H1 (cell line): ENCODE measurements at regions not wholly inside any gene's neighbourhood (a gene's known extent, or its start where the extent isn't known, plus 50 kb on each side); places are given as distances from the start of the nearest gene placed in this dataset.

ENCODE experiments used
- CTCF ChIA-PET: fragments of 300-600 bp; sonication (Branson Sonifier 250); formaldehyde crosslinking; loops from one replicate; lab custom pipeline; 2021; ENCODE audit not compliant: partially characterized antibody; lab: Charles Lee
- POLR2A ChIA-PET: fragments of 300-600 bp; sonication (Branson Sonifier 250); formaldehyde crosslinking; loops from one replicate; lab custom pipeline; 2021; ENCODE audit warnings: inconsistent platforms; ENCODE audit not compliant: partially characterized antibody; lab: Charles Lee
- DNase-seq, 2 experiments: peaks; one replicate each; pipeline versions ENCODE4 v3.0.0 to v3.0.0-alpha.2; 2010 to 2022; ENCODE audit warnings: low spot score in 2 of 2, low read depth in 1 of 2, mixed read lengths in 1 of 2
- FAIRE-seq: peaks from 2 replicates; lab custom pipeline; 2011; peaks lifted over from hg19 to GRCh38; lab: Jason Lieb, UNC
- H2AFZ ChIP-seq: 2 replicates; pipeline ENCODE4 v1.8.1; 2012; ENCODE audit warnings: low read length, inconsistent platforms
- H2AK5ac ChIP-seq: 2 replicates; pipeline ENCODE4 v1.6.1; 2013; ENCODE audit warnings: low read depth, low read length
- H2BK120ac ChIP-seq: replicated peaks from 2 replicates; pipeline ENCODE3; 2013; ENCODE audit warnings: low read depth, low read length, inconsistent platforms
- H2BK12ac ChIP-seq: 2 replicates; pipeline ENCODE4 v1.6.1; 2013; ENCODE audit warnings: low read depth, low read length
- H2BK15ac ChIP-seq: 2 replicates; pipeline ENCODE4 v1.6.1; 2013; ENCODE audit warnings: low read length
- H2BK20ac ChIP-seq: 2 replicates; pipeline ENCODE4 v1.6.1; 2013; ENCODE audit warnings: low read length
- H2BK5ac ChIP-seq: 2 replicates; pipeline ENCODE4 v1.6.1; 2013; ENCODE audit warnings: low read depth, low read length
- H3K14ac ChIP-seq: 2 replicates; pipeline ENCODE4 v1.6.1; 2013; ENCODE audit warnings: inconsistent platforms; ENCODE audit not compliant: insufficient read length
- H3K18ac ChIP-seq: 2 replicates; pipeline ENCODE4 v1.6.1; 2013; ENCODE audit warnings: low read length; ENCODE audit errors: extremely low read depth
- H3K23ac ChIP-seq: 2 replicates; pipeline ENCODE4 v1.6.1; 2013; ENCODE audit warnings: inconsistent platforms; ENCODE audit not compliant: insufficient read length
- H3K23me2 ChIP-seq: 2 replicates; pipeline ENCODE4 v1.6.1; 2013; ENCODE audit warnings: low read depth, low read length
- H3K27ac ChIP-seq: 2 replicates; pipeline ENCODE4 v1.6.1; 2011; ENCODE audit warnings: low read depth, low read length, inconsistent platforms
- H3K27me3 ChIP-seq, 4 experiments: replicated peaks in 1 of 4; 1 replicate in 1 of 4; 2 replicates in 3 of 4; pipeline versions ENCODE4 v1.6.1 to v1.8.1; 2011 to 2013; ENCODE audit warnings: low read length in 3 of 4, mild to moderate bottlenecking in 3 of 4, inconsistent platforms in 2 of 4, mixed read lengths in 2 of 4, moderate library complexity in 1 of 4; ENCODE audit not compliant: control insufficient read depth in 3 of 4, insufficient read depth in 3 of 4; ENCODE audit errors: extremely low read depth in 1 of 4
- H3K36me3 ChIP-seq, 4 experiments: 2 replicates each; pipeline versions ENCODE4 v1.6.1 to v1.8.1; 2011 to 2013; ENCODE audit warnings: mild to moderate bottlenecking in 4 of 4, low read length in 3 of 4, moderate library complexity in 2 of 4, control low read depth in 1 of 4, inconsistent platforms in 1 of 4; ENCODE audit not compliant: insufficient read depth in 4 of 4, control insufficient read depth in 2 of 4
- H3K4ac ChIP-seq: replicated peaks from 2 replicates; pipeline ENCODE3; 2013; ENCODE audit warnings: low read length, low read depth, mixed read lengths, inconsistent platforms; ENCODE audit not compliant: insufficient read length
- H3K4me1 ChIP-seq, 4 experiments: replicated peaks in 1 of 4; 1 replicate in 1 of 4; 2 replicates in 3 of 4; pipeline versions ENCODE4 v1.6.1 to v1.8.1; 2011 to 2013; ENCODE audit warnings: low read length in 3 of 4, inconsistent platforms in 2 of 4, mixed read lengths in 1 of 4; ENCODE audit not compliant: insufficient read depth in 4 of 4, control insufficient read depth in 3 of 4
- H3K4me2 ChIP-seq, 2 experiments: 2 replicates each; pipeline versions ENCODE4 v1.6.1 to v1.8.1; 2011 to 2013; ENCODE audit warnings: low read depth in 2 of 2, low read length in 2 of 2, control low read depth in 1 of 2, inconsistent platforms in 1 of 2, mild to moderate bottlenecking in 1 of 2; ENCODE audit not compliant: insufficient read depth in 1 of 2
- H3K4me3 ChIP-seq, 4 experiments: fragments of 200-600, 300-600 bp in 1 of 4; sonication (generic), shearing (Covaris generic), sonication (Bioruptor Twin) in 1 of 4; 2 replicates each; pipeline versions ENCODE4 v1.5.1 to v1.8.1; 2011 to 2016; ENCODE audit warnings: low read length in 4 of 4, low read depth in 3 of 4, control low read depth in 2 of 4, inconsistent platforms in 2 of 4, mild to moderate bottlenecking in 2 of 4, mixed read lengths in 1 of 4, moderate library complexity in 1 of 4; ENCODE audit not compliant: insufficient read depth in 2 of 4; ENCODE audit errors: extremely low read depth in 1 of 4
- H3K56ac ChIP-seq: replicated peaks from 2 replicates; pipeline ENCODE3; 2013; ENCODE audit warnings: low read depth, mild to moderate bottlenecking, mixed read lengths, low read length, inconsistent platforms; ENCODE audit not compliant: insufficient read length
- H3K79me1 ChIP-seq: 2 replicates; pipeline ENCODE4 v1.6.1; 2013; ENCODE audit warnings: low read depth, low read length, control low read depth
- H3K79me2 ChIP-seq, 2 experiments: 2 replicates each; pipeline versions ENCODE4 v1.6.1 to v1.8.1; 2012 to 2013; ENCODE audit warnings: low read length in 2 of 2, mild to moderate bottlenecking in 2 of 2, inconsistent platforms in 1 of 2; ENCODE audit not compliant: insufficient read depth in 2 of 2, control insufficient read depth in 1 of 2
- H3K9ac ChIP-seq, 4 experiments: replicated peaks in 1 of 4; 1 replicate in 1 of 4; 2 replicates in 3 of 4; pipeline versions ENCODE4 v1.6.1 to v1.8.1; 2011 to 2013; ENCODE audit warnings: low read depth in 3 of 4, low read length in 3 of 4, control low read depth in 2 of 4, mild to moderate bottlenecking in 2 of 4, moderate library complexity in 2 of 4, inconsistent platforms in 1 of 4; ENCODE audit errors: extremely low read depth in 1 of 4
- H3K9me3 ChIP-seq, 2 experiments: 2 replicates each; pipeline versions ENCODE4 v1.6.1 to v1.8.1; 2012 to 2013; ENCODE audit warnings: mild to moderate bottlenecking in 2 of 2, moderate library complexity in 2 of 2, control low read depth in 1 of 2, inconsistent platforms in 1 of 2, low read depth in 1 of 2, low read length in 1 of 2, mixed read lengths in 1 of 2; ENCODE audit not compliant: insufficient read depth in 2 of 2
- H4K20me1 ChIP-seq, 2 experiments: replicated peaks in 1 of 2; 2 replicates each; pipeline versions ENCODE3 to v1.8.1; 2011 to 2013; ENCODE audit warnings: inconsistent platforms in 2 of 2, low read length in 2 of 2, mild to moderate bottlenecking in 1 of 2; ENCODE audit not compliant: insufficient read depth in 2 of 2, control insufficient read depth in 1 of 2
- H4K5ac ChIP-seq: 2 replicates; pipeline ENCODE4 v1.6.1; 2013; ENCODE audit warnings: low read length, low read depth, mixed read lengths, inconsistent platforms; ENCODE audit not compliant: insufficient read length
- H4K8ac ChIP-seq: 2 replicates; pipeline ENCODE4 v1.8.0; 2013; ENCODE audit warnings: mild to moderate bottlenecking, moderate library complexity, low read length, inconsistent platforms; ENCODE audit not compliant: insufficient read depth; ENCODE audit errors: extremely low read depth
- H4K91ac ChIP-seq: replicated peaks from 2 replicates; pipeline ENCODE3; 2013; ENCODE audit warnings: low read length, mixed read lengths, inconsistent platforms; ENCODE audit not compliant: insufficient read length
- ASH2L ChIP-seq: fragments of 200-600, 300-600 bp; sonication (generic); IDR thresholded peaks from one replicate; pipeline ENCODE4 v1.7.1; 2017; ENCODE audit warnings: low read length
- BACH1 ChIP-seq: IDR thresholded peaks from 2 replicates; pipeline ENCODE4 v1.6.1; 2012; ENCODE audit warnings: low read length, improper control_type of control experiment
- CTBP2 ChIP-seq: IDR thresholded peaks from 2 replicates; pipeline ENCODE4 v1.7.0; 2011; ENCODE audit warnings: borderline replicate concordance, mild to moderate bottlenecking, moderate library complexity, mixed read lengths, low read length; ENCODE audit not compliant: insufficient read depth, insufficient read length
- E2F6 ChIP-seq: IDR thresholded peaks from 2 replicates; pipeline ENCODE4 v1.6.1; 2012; ENCODE audit warnings: inconsistent platforms
- EGR1 ChIP-seq: IDR thresholded peaks from 2 replicates; pipeline ENCODE4 v1.6.1; 2011; ENCODE audit warnings: low read depth, low read length, borderline replicate concordance
- EZH2 ChIP-seq: fragments of 200-600 bp; sonication (generic); IDR thresholded peaks from 2 replicates; pipeline ENCODE4 v1.7.1; 2012; ENCODE audit warnings: low read depth, mild to moderate bottlenecking, moderate library complexity, low read length, inconsistent platforms; ENCODE audit not compliant: severe bottlenecking
- NRF1 ChIP-seq: IDR thresholded peaks from 2 replicates; pipeline ENCODE4 v1.6.1; 2011; ENCODE audit warnings: mild to moderate bottlenecking, low read depth, low read length, improper control_type of control experiment
- POU5F1 ChIP-seq: IDR thresholded peaks from 2 replicates; pipeline ENCODE4 v1.6.1; 2011; ENCODE audit warnings: low read depth, mild to moderate bottlenecking, low read length, moderate library complexity
- RAD21 ChIP-seq, 2 experiments: IDR thresholded peaks in 1 of 2; conservative IDR thresholded peaks in 1 of 2; 2 replicates each; pipeline ENCODE4 v1.6.1; 2011; ENCODE audit warnings: low read depth in 2 of 2, low read length in 2 of 2, improper control_type of control experiment in 1 of 2, inconsistent platforms in 1 of 2, mild to moderate bottlenecking in 1 of 2, moderate library complexity in 1 of 2
- SP2 ChIP-seq: IDR thresholded peaks from 2 replicates; pipeline ENCODE4 v1.6.1; 2012; ENCODE audit warnings: mild to moderate bottlenecking, low read length, inconsistent platforms
- SP4 ChIP-seq: IDR thresholded peaks from 2 replicates; pipeline ENCODE4 v1.6.1; 2012; ENCODE audit warnings: low read length, inconsistent platforms
- TAF7 ChIP-seq: optimal IDR thresholded peaks from 2 replicates; pipeline ENCODE3; 2011; ENCODE audit warnings: low read depth, mild to moderate bottlenecking, inconsistent platforms, low read length, moderate library complexity, borderline replicate concordance
- ZNF274 ChIP-seq: IDR thresholded peaks from 2 replicates; pipeline ENCODE4 v1.7.0; 2012; ENCODE audit warnings: low read length, borderline replicate concordance; ENCODE audit errors: extremely low read depth
- WGBS, 2 experiments: shearing (Covaris generic) in 1 of 2; methylation state at CpG; one replicate each; pipeline versions ENCODE4 v1.1.6 to v1.1.7; 2013 to 2015; ENCODE audit warnings: low lambda C conversion rate in 2 of 2, mixed read lengths in 2 of 2, inconsistent platforms in 1 of 2, low coverage in 1 of 2, missing lambda C conversion rate in 1 of 2; ENCODE audit not compliant: insufficient replicate concordance in 2 of 2, insufficient coverage in 1 of 2, insufficient read length in 1 of 2; ENCODE audit errors: extremely low coverage in 1 of 2, missing lambda C conversion rate in 1 of 2; 5-methylcytosine and 5-hydroxymethylcytosine counted together

- H4K5ac ChIP-seq: no peak overlapping the region
- H3K4ac ChIP-seq: no peak overlapping the region
- H4K20me1 ChIP-seq: peaks cover 0 to 5% of the 10 kb centered on the region in 2 experiments
- no peak overlapping the region for H2BK12ac ChIP-seq
- peaks cover 5 to 9% of the 10 kb centered on the region in 2 experiments; a peak in 2 of 4 replicates for H3K9me3 ChIP-seq
- DNase-seq (no peak), FAIRE-seq (no peak)
- H2BK120ac ChIP-seq: no peak overlapping the region
- no peaks in the 10 kb centered on the region for H3K79me2 ChIP-seq
- H4K91ac ChIP-seq: no peak overlapping the region
- H3K27ac ChIP-seq: no peak overlapping the region
- 92% methylated on average over 9 of the region's 9 CpGs; no CpG with 5 or more reads in 1 of the 2 experiments for WGBS, 2 experiments
- no peak overlapping the region for H2BK5ac ChIP-seq
- POLR2A ChIA-PET: no interaction called here
- no peak overlapping the region for H4K8ac ChIP-seq
- H2AFZ ChIP-seq: no peak overlapping the region
- no peaks in the 10 kb centered on the region for H3K4me1 ChIP-seq
- no peak overlapping the region for H3K56ac ChIP-seq
- no peak overlapping the region for H3K23ac ChIP-seq
- H3K27me3 ChIP-seq: 0 out of 7 replicates have a peak, but pooled peaks cover 0 to 2% (median 0%) of the 10 kb centered on the region in 4 experiments
- no peak overlapping the region for H2AK5ac ChIP-seq
- H3K36me3 ChIP-seq: no peaks in the 10 kb centered on the region
- no peak overlapping the region for H2BK20ac ChIP-seq
- no peak overlapping the region for H3K14ac ChIP-seq
- CTCF ChIA-PET: no interaction called here
- no peaks in the 10 kb centered on the region for H3K79me1 ChIP-seq
- no peak overlapping the region for H3K18ac ChIP-seq
- H3K4me2 ChIP-seq: no peak overlapping the region
- no peak overlapping the region for H3K4me3 ChIP-seq
- peaks cover 15% of the 10 kb centered on the region; the same call in 1 of the 2 replicates for H3K23me2 ChIP-seq
- H2BK15ac ChIP-seq: no peak overlapping the region
- no peak overlapping the region for H3K9ac ChIP-seq
- TF ChIP-seq E2F6 (no peak), RAD21 (IDR thresholded peaks at IDR 0.05 in 1 of 2, conservative IDR thresholded peaks at IDR 0.05 in 1 of 2; ENCODE audit: low read depth in 2 of 2, low read length in 2 of 2) (no peak), NRF1 (no peak), SP4 (no peak), ZNF274 (no peak), TAF7 (no peak), ASH2L (no peak), EGR1 (no peak), CTBP2 (no peak), BACH1 (no peak), POU5F1 (no peak), EZH2 (no peak), SP2 (no peak)
These were observed 246.4 kb upstream of the HDAC4 start for GRCh38 chr2:239647052-239647819.
